ENCODE measurements at regions not wholly inside any gene's neighbourhood (a gene's known extent, or its start where the extent isn't known, plus 50 kb on each side); places are given as distances from the start of the nearest gene placed in this dataset.

GRCh38 chr1:178619042-178619927 lies 105.8 kb upstream of the RALGPS2 start:
- H3K4me1 ChIP-seq (ENCODE audit: insufficient read depth, low read length): peaks cover 5% of the 10 kb centered on the region
- intact Hi-C loops (cut with micrococcal nuclease): no loop called here
- H3K9me2 ChIP-seq (replicated peaks; ENCODE audit: low read length): no peaks in the 10 kb centered on the region
- H3K9ac ChIP-seq (ENCODE audit: low read length): no peak overlapping the region
- H3F3A ChIP-seq (ENCODE audit: low read length, unreplicated experiment): no peaks in the 10 kb centered on the region
- H3K79me2 ChIP-seq (ENCODE audit: low read length): no peaks in the 10 kb centered on the region
- H3K4me2 ChIP-seq (ENCODE audit: low read length): no peak overlapping the region
- H3K36me3 ChIP-seq (ENCODE audit: low read depth, low read length): no peaks in the 10 kb centered on the region
- DNase-seq: no peak
- no peaks in the 10 kb centered on the region for H3K27me3 ChIP-seq (ENCODE audit: low read length)
- ChIA-PET CTCF (no interaction called here), POLR2A (ENCODE audit: unreplicated experiment) (no interaction called here)
- BruUV-seq (replicated peaks): no TSS peak
- H2AFZ ChIP-seq (ENCODE audit: low read length): no peak overlapping the region
- no peak for ATAC-seq
- TF ChIP-seq CTCF (conservative IDR thresholded peaks at IDR 0.05; ENCODE audit: low read depth, low read length) (no peak), EZH2 (IDR thresholded peaks at IDR 0.05; ENCODE audit: low read length, unreplicated experiment) (no peak), EZH2phosphoT487 (IDR thresholded peaks at IDR 0.05; ENCODE audit: borderline replicate concordance, low read length) (no peak)
- no peaks in the 10 kb centered on the region for H4K20me1 ChIP-seq (ENCODE audit: low read length)
- H3K9me3 ChIP-seq (ENCODE audit: low read length): no peaks in the 10 kb centered on the region
- H3K27ac ChIP-seq (ENCODE audit: low read length): no peak overlapping the region
- H3K4me3 ChIP-seq (ENCODE audit: low read length): no peak overlapping the region

GRCh38 chr1:178620584-178621475 lies 104.2 kb upstream of the RALGPS2 start:
- ChIA-PET CTCF (no interaction called here), POLR2A (ENCODE audit: unreplicated experiment) (no interaction called here)
- BruUV-seq (replicated peaks): no TSS peak
- Histone ChIP-seq H3K27ac (ENCODE audit: low read length) (no peak overlapping the region), H2AFZ (ENCODE audit: low read length) (no peak overlapping the region), H3K9me2 (replicated peaks; ENCODE audit: low read length) (no peaks in the 10 kb centered on the region), H3K9me3 (ENCODE audit: low read length) (no peaks in the 10 kb centered on the region), H3K4me1 (ENCODE audit: insufficient read depth, low read length) (no peaks in the 10 kb centered on the region), H4K20me1 (ENCODE audit: low read length) (no peaks in the 10 kb centered on the region), H3K79me2 (ENCODE audit: low read length) (no peaks in the 10 kb centered on the region), H3K4me2 (ENCODE audit: low read length) (no peak overlapping the region), H3K4me3 (ENCODE audit: low read length) (no peak overlapping the region), H3K9ac (ENCODE audit: low read length) (no peak overlapping the region), H3F3A (ENCODE audit: low read length, unreplicated experiment) (no peaks in the 10 kb centered on the region), H3K27me3 (ENCODE audit: low read length) (no peaks in the 10 kb centered on the region), H3K36me3 (ENCODE audit: low read depth, low read length) (no peaks in the 10 kb centered on the region)
- DNase-seq (no peak), ATAC-seq (no peak)
- intact Hi-C loops (cut with micrococcal nuclease): no loop called here
- TF ChIP-seq CTCF (conservative IDR thresholded peaks at IDR 0.05; ENCODE audit: low read depth, low read length) (no peak), EZH2phosphoT487 (IDR thresholded peaks at IDR 0.05; ENCODE audit: borderline replicate concordance, low read length) (no peak)
